ENCODE measurements at regions not wholly inside any gene's neighbourhood (a gene's known extent, or its start where the extent isn't known, plus 50 kb on each side); places are given as distances from the start of the nearest gene placed in this dataset.
"Not testable (repeated sequence)": the region's sequence is repeated elsewhere in the genome, so short reads cannot be mapped to it uniquely, and the experiment has no call there.

GRCh38 chr13:104979281-104980030 is 1556.0 kb downstream of the EFNB2 start:
- no peak for DNase-seq (ENCODE audit: low read depth, low spot score)

GRCh38 chr13:104976986-104977385 is 1558.5 kb downstream of the EFNB2 start:
- DNase-seq (ENCODE audit: low read depth, low spot score) = no peak

- no peak for DNase-seq (ENCODE audit: low read depth, low spot score)
These were observed 1560.2 kb downstream of the EFNB2 start for GRCh38 chr13:104975272-104975671.

- no peak for DNase-seq (ENCODE audit: low read depth, low spot score)
These were observed 1566.6 kb downstream of the EFNB2 start for GRCh38 chr13:104968876-104969275.

GRCh38 chr13:104967836-104968630 is 1567.4 kb downstream of the EFNB2 start:
- DNase-seq (ENCODE audit: low read depth, low spot score) = no peak

GRCh38 chr13:104967376-104967775 is 1568.1 kb downstream of the EFNB2 start:
- no peak for DNase-seq (ENCODE audit: low read depth, low spot score)

- no peak for DNase-seq (ENCODE audit: low read depth, low spot score)
These were observed 1573.1 kb downstream of the EFNB2 start for GRCh38 chr13:104962411-104962810.

GRCh38 chr13:104961246-104961645 is 1574.2 kb downstream of the EFNB2 start:
- DNase-seq (ENCODE audit: low read depth, low spot score) = no peak

- no peak for DNase-seq (ENCODE audit: low read depth, low spot score)
These were observed 1581.3 kb downstream of the EFNB2 start for GRCh38 chr13:104954210-104954609.

- no peak for DNase-seq (ENCODE audit: low read depth, low spot score)
These were observed 1581.9 kb downstream of the EFNB2 start for GRCh38 chr13:104953588-104953987.

- no peak for DNase-seq (ENCODE audit: low read depth, low spot score)
These were observed 1585.4 kb downstream of the EFNB2 start for GRCh38 chr13:104949840-104950740.

- DNase-seq (ENCODE audit: low read depth, low spot score) = no peak
These were observed 1591.3 kb downstream of the EFNB2 start for GRCh38 chr13:104944176-104944575.

- no peak for DNase-seq (ENCODE audit: low read depth, low spot score)
These were observed 1592.1 kb downstream of the EFNB2 start for GRCh38 chr13:104943331-104943730.

- DNase-seq (ENCODE audit: low read depth, low spot score) = no peak
These were observed 1597.6 kb downstream of the EFNB2 start for GRCh38 chr13:104937881-104938280.

- no peak for DNase-seq (ENCODE audit: low read depth, low spot score)
These were observed 1599.2 kb downstream of the EFNB2 start for GRCh38 chr13:104936304-104936703.

- DNase-seq (ENCODE audit: low read depth, low spot score) = not testable (repeated sequence)
These were observed 1614.9 kb downstream of the EFNB2 start for GRCh38 chr13:104920513-104920912.

- DNase-seq (ENCODE audit: low read depth, low spot score) = no peak
These were observed 1615.4 kb downstream of the EFNB2 start for GRCh38 chr13:104920091-104920490.

GRCh38 chr13:104900191-104900817 is 1635.2 kb downstream of the EFNB2 start:
- no peak for DNase-seq (ENCODE audit: low read depth, low spot score)

GRCh38 chr13:104898484-104898883 is 1637.0 kb downstream of the EFNB2 start:
- no peak for DNase-seq (ENCODE audit: low read depth, low spot score)

GRCh38 chr13:104895521-104895920 is 1639.9 kb downstream of the EFNB2 start:
- no peak for DNase-seq (ENCODE audit: low read depth, low spot score)

GRCh38 chr13:104875038-104875754 is 1660.3 kb downstream of the EFNB2 start:
- DNase-seq (ENCODE audit: low read depth, low spot score) = no peak

Measured in ELF-1 (cell line).